Sigmoid colon (tissue), 3 donors: ENCODE measurements at regions not wholly inside any gene's neighbourhood (a gene's known extent, or its start where the extent isn't known, plus 50 kb on each side); places are given as distances from the start of the nearest gene placed in this dataset.

Experiments
- CTCF ChIP-seq, 4 experiments: fragments of 450-650 bp in 3 of 4; fragments of 200-600 bp in 1 of 4; IDR thresholded peaks; one replicate each; pipeline ENCODE4 v1.5.1; 2016 to 2019; ENCODE audit warnings: antibody characterized with exemption in 4 of 4, mild to moderate bottlenecking in 3 of 4, moderate library complexity in 2 of 4
- POLR2A ChIP-seq, 2 donors: fragments of 450-650 bp; IDR thresholded peaks; one replicate each; pipeline ENCODE4 v1.6.1; 2016; ENCODE audit warnings: antibody characterized with exemption in 2 of 2, mild to moderate bottlenecking in 2 of 2, moderate library complexity in 2 of 2

- TF ChIP-seq POLR2A (IDR thresholded peaks at IDR 0.05) (no peak), CTCF (IDR thresholded peaks at IDR 0.05) (no peak)
Observed at GRCh38 chr7:116393654-116394053, 105.9 kb upstream of the CAV2 start.
